HEK293T (cell line): ENCODE measurements at regions not wholly inside any gene's neighbourhood (a gene's known extent, or its start where the extent isn't known, plus 50 kb on each side); places are given as distances from the start of the nearest gene placed in this dataset.

ENCODE experiments used
- ARNT ChIP-seq: fragments of 450-650 bp; IDR thresholded peaks from 2 replicates; pipeline ENCODE4 v1.6.1; 2017; ENCODE audit warnings: mild to moderate bottlenecking
- BHLHE40 ChIP-seq: fragments of 450-650 bp; IDR thresholded peaks from 2 replicates; pipeline ENCODE4 v1.6.1; 2016; ENCODE audit warnings: mild to moderate bottlenecking, moderate library complexity, borderline replicate concordance
- CTBP1 ChIP-seq: fragments of 450-650 bp; IDR thresholded peaks from 2 replicates; pipeline ENCODE4 v1.6.1; 2016; ENCODE audit warnings: borderline replicate concordance
- ELF4 ChIP-seq: fragments of 450-650 bp; IDR thresholded peaks from 2 replicates; pipeline ENCODE4 v1.6.1; 2017; ENCODE audit warnings: antibody characterized with exemption
- FOXA1 ChIP-seq: fragments of 450-650 bp; IDR thresholded peaks from 2 replicates; pipeline ENCODE4 v1.6.1; 2016; ENCODE audit warnings: mild to moderate bottlenecking
- FOXK2 ChIP-seq: fragments of 450-650 bp; IDR thresholded peaks from 2 replicates; pipeline ENCODE4 v1.6.1; 2016; ENCODE audit warnings: mild to moderate bottlenecking
- FOXM1 ChIP-seq: fragments of 450-650 bp; IDR thresholded peaks from 2 replicates; pipeline ENCODE4 v1.6.1; 2017; ENCODE audit warnings: mild to moderate bottlenecking, borderline replicate concordance
- HDGF ChIP-seq: fragments of 450-650 bp; IDR thresholded peaks from 2 replicates; pipeline ENCODE4 v1.6.1; 2017; ENCODE audit warnings: antibody characterized with exemption, borderline replicate concordance
- L3MBTL2 ChIP-seq: fragments of 450-650 bp; conservative IDR thresholded peaks from 2 replicates; pipeline ENCODE4 v1.6.1; 2016; ENCODE audit warnings: mild to moderate bottlenecking
- LEF1 ChIP-seq: fragments of 450-650 bp; IDR thresholded peaks from 2 replicates; pipeline ENCODE4 v1.6.1; 2017; ENCODE audit warnings: mild to moderate bottlenecking, borderline replicate concordance
- NFRKB ChIP-seq: fragments of 450-650 bp; IDR thresholded peaks from 2 replicates; pipeline ENCODE4 v1.6.1; 2016; ENCODE audit warnings: mild to moderate bottlenecking, moderate library complexity
- SP1 ChIP-seq: fragments of 450-650 bp; IDR thresholded peaks from 2 replicates; pipeline ENCODE4 v1.6.1; 2017
- SUZ12 ChIP-seq: fragments of 450-650 bp; IDR thresholded peaks from 2 replicates; pipeline ENCODE4 v1.6.1; 2016; ENCODE audit warnings: mild to moderate bottlenecking
- TARDBP ChIP-seq: fragments of 450-650 bp; IDR thresholded peaks from 2 replicates; pipeline ENCODE4 v1.6.1; 2016

DNA sequence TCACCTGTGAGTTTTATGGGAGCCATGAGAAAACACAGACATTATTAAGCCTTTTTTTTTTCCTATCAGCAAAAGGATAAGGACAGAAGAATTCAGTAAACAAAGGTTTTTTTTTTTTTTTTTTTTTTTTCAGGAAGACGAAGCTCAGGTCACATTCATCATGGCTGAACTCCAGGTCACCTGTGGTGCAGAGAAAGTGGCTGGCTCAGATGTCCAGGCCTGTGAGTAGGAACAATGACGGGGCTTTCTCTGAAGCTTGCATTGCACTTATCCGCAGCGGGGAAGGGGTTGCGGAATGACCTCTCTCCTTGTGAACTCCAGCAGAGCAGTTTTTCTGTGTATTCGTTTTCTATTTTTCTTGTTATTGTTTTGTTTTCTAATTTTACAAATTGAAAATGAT is 759.6 kb upstream of the TMEM132C start:
- TF ChIP-seq NFRKB (no peak), SP1 (no peak), BHLHE40 (no peak), TARDBP (no peak), ELF4 (no peak), FOXK2 (no peak), FOXM1 (no peak), SUZ12 (no peak), HDGF (no peak), FOXA1 (no peak), L3MBTL2 (no peak), ARNT (no peak), LEF1 (no peak), CTBP1 (no peak)
